K562 (cell line): ENCODE measurements at regions not wholly inside any gene's neighbourhood (a gene's known extent, or its start where the extent isn't known, plus 50 kb on each side); places are given as distances from the start of the nearest gene placed in this dataset.
"Not testable (repeated sequence)": the region's sequence is repeated elsewhere in the genome, so short reads cannot be mapped to it uniquely, and the experiment has no call there.

Experiments
- ATAC-seq: fragments of 200-7000 bp; cut with Tn5 transposase; 3 replicates; pipeline ENCODE4 v1.9.1; 2020; ENCODE audit warnings: moderate library complexity
- BruUV-seq: library from RNA; stranded (reverse); fragments of 400-500 nt; replicated peaks from 2 replicates; lab custom pipeline; 2021; lab: Mats Ljungman, UMichigan
- CTCF ChIA-PET: fragments of 300-600 bp; formaldehyde crosslinking; extraction: SDS; loops from one replicate; lab custom pipeline; 2021; ENCODE audit warnings: low intra/inter-chr PET ratio; lab: Yijun Ruan, JAX
- POLR2A ChIA-PET: fragments of 300-600, 350-650 bp; sonication (Branson Sonifier 250); formaldehyde crosslinking; extraction: SDS; loops from one replicate; lab custom pipeline; 2021; ENCODE audit warnings: antibody characterized with exemption, inconsistent platforms; lab: Yijun Ruan, JAX
- DNase-seq, 4 experiments: peaks; one replicate each; pipeline versions ENCODE4 v3.0.0 to v3.0.0-alpha.2; 2011 to 2018; ENCODE audit warnings: low spot score in 3 of 4, mixed read lengths in 3 of 4; ENCODE audit errors: extremely low read depth in 1 of 4
- FAIRE-seq: peaks from 2 replicates; lab custom pipeline; 2011; peaks lifted over from hg19 to GRCh38; lab: Jason Lieb, UNC
- H2AFZ ChIP-seq: 2 replicates; pipeline ENCODE4 v1.6.0; 2011; ENCODE audit warnings: low read depth, low read length, control low read depth, inconsistent platforms
- H3K27ac ChIP-seq: fragments of 200-600 bp; 3 replicates; pipeline ENCODE4 v1.8.0; 2011; ENCODE audit warnings: low read depth, mild to moderate bottlenecking, control low read depth, inconsistent platforms, low read length, moderate library complexity, mixed read lengths; ENCODE audit errors: extremely low read depth
- H3K27me3 ChIP-seq, 2 experiments: fragments of 300-600 bp in 1 of 2; 2 replicates in 1 of 2; 3 replicates in 1 of 2; pipeline versions ENCODE4 v1.6.0 to v1.8.0; 2011; ENCODE audit warnings: inconsistent platforms in 2 of 2, low read length in 2 of 2, mild to moderate bottlenecking in 1 of 2, mixed read lengths in 1 of 2, moderate library complexity in 1 of 2; ENCODE audit not compliant: control insufficient read depth in 2 of 2, insufficient read depth in 2 of 2
- H3K36me3 ChIP-seq: fragments of 300-600 bp; 3 replicates; pipeline ENCODE4 v1.8.0; 2011; ENCODE audit warnings: mild to moderate bottlenecking, low read length, inconsistent platforms; ENCODE audit not compliant: control insufficient read depth, insufficient read depth
- H3K4me1 ChIP-seq, 2 experiments: fragments of 200-600 bp in 1 of 2; replicated peaks in 1 of 2; 2 replicates in 1 of 2; 3 replicates in 1 of 2; pipeline versions ENCODE4 v1.5.1 to v1.8.0; 2011; ENCODE audit warnings: inconsistent platforms in 2 of 2, low read length in 2 of 2, mild to moderate bottlenecking in 1 of 2, mixed read lengths in 1 of 2, moderate library complexity in 1 of 2; ENCODE audit not compliant: control insufficient read depth in 2 of 2, insufficient read depth in 2 of 2
- H3K4me2 ChIP-seq: 2 replicates; pipeline ENCODE4 v1.6.1; 2011; ENCODE audit warnings: low read length, control low read depth, inconsistent platforms, mixed read lengths; ENCODE audit not compliant: insufficient read depth
- H3K4me3 ChIP-seq: fragments of 200-600 bp; sonication (generic), shearing (Covaris generic); 2 replicates; pipeline ENCODE4 v1.5.1; 2016; ENCODE audit warnings: control low read depth, inconsistent platforms
- H3K79me2 ChIP-seq: fragments of 200-600 bp; 3 replicates; pipeline ENCODE4 v1.8.0; 2011; ENCODE audit warnings: low read length, inconsistent platforms; ENCODE audit not compliant: control insufficient read depth, insufficient read depth
- H3K9ac ChIP-seq, 2 experiments: 2 replicates each; pipeline versions ENCODE4 v1.6.0 to v1.6.1; 2011; ENCODE audit warnings: low read depth in 2 of 2, low read length in 2 of 2, control low read depth in 1 of 2, inconsistent platforms in 1 of 2, mild to moderate bottlenecking in 1 of 2, mixed read lengths in 1 of 2; ENCODE audit not compliant: insufficient read depth in 1 of 2
- H3K9me1 ChIP-seq: one replicate; pipeline ENCODE4 v1.6.0; 2011; ENCODE audit warnings: inconsistent platforms, mild to moderate bottlenecking, low read length, moderate library complexity; ENCODE audit not compliant: control insufficient read depth, insufficient read depth
- H3K9me3 ChIP-seq: replicated peaks from 2 replicates; pipeline ENCODE4 v1.5.1; 2011; ENCODE audit warnings: low read depth, low read length, inconsistent platforms; ENCODE audit not compliant: control insufficient read depth, insufficient read depth
- H4K20me1 ChIP-seq: replicated peaks from 2 replicates; pipeline ENCODE4 v1.6.1; 2011; ENCODE audit warnings: low read length, inconsistent platforms, mixed read lengths; ENCODE audit not compliant: control insufficient read depth, insufficient read depth
- ZNF551 ChIP-seq: fragments of 250-450 bp; sonication (Bioruptor Pico); IDR thresholded peaks from 2 replicates; pipeline ENCODE4 v1.5.0; 2021; ENCODE audit warnings: mild to moderate bottlenecking, moderate library complexity
- WGBS: fragments of 100-300 bp; shearing (Covaris generic); methylation state at CpG from one replicate; pipeline ENCODE4 v1.1.6; 2016; ENCODE audit warnings: low coverage, mixed read lengths; ENCODE audit not compliant: insufficient coverage; ENCODE audit errors: missing lambda C conversion rate; 5-methylcytosine and 5-hydroxymethylcytosine counted together
- in situ Hi-C: fragments of 300-500 bp; cut with MboI; formaldehyde crosslinking; loops from 4 replicates; pipeline ENCODE4 v1.15.0; 2018; ENCODE audit warnings: inconsistent platforms, mixed read lengths
- intact Hi-C: fragments of 100-400 bp; cut with micrococcal nuclease; formaldehyde crosslinking; loops from 2 replicates; pipeline ENCODE4 v1.14.2; 2022

DNA sequence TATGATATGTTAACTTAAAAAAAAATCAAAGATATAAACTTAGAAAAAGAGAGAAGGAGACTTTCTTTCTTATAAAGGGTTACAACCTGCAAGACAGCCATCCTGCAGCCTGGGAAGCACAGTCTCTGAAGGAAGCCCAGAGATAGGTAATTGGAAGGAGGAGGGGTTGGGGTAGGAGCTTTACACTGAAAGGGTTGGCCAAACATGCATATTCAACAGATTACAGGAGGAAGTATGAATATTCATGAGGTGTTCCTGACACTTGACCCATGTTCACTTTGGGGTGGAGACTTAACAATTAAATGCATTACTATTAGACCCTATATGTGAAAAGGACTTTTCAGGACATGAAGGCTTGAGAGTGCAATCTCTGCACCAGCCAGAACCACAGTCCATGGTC is 71.7 kb upstream of the CDH2 start:
- no peaks in the 10 kb centered on the region for H3K36me3 ChIP-seq
- no peaks in the 10 kb centered on the region for H3K27me3 ChIP-seq
- H4K20me1 ChIP-seq, result no peaks in the 10 kb centered on the region
- H3K27ac ChIP-seq, result no peak overlapping the region
- no peaks in the 10 kb centered on the region for H3K4me1 ChIP-seq
- intact Hi-C loops (no loop called here), in situ Hi-C loops (no loop called here)
- POLR2A ChIA-PET, result interaction anchor here (0.6 kb wide), 1 partner anchor 95 kb away, joined by 4 read pairs; no protein-coding TSS in a partner anchor
- no peak overlapping the region for H3K4me2 ChIP-seq
- no peak overlapping the region for H2AFZ ChIP-seq
- no peak overlapping the region for H3K9ac ChIP-seq
- FAIRE-seq, result no peak
- no peaks in the 10 kb centered on the region for H3K79me2 ChIP-seq
- no peak for TF ChIP-seq ZNF551 (CRISPR knock-in tag)
- ATAC-seq, result no peak
- no peaks in the 10 kb centered on the region for H3K9me1 ChIP-seq
- no peak overlapping the region for H3K4me3 ChIP-seq
- no peaks in the 10 kb centered on the region for H3K9me3 ChIP-seq
- CTCF ChIA-PET, result no interaction called here
- no peak for DNase-seq
- BruUV-seq, result no TSS peak

DNA sequence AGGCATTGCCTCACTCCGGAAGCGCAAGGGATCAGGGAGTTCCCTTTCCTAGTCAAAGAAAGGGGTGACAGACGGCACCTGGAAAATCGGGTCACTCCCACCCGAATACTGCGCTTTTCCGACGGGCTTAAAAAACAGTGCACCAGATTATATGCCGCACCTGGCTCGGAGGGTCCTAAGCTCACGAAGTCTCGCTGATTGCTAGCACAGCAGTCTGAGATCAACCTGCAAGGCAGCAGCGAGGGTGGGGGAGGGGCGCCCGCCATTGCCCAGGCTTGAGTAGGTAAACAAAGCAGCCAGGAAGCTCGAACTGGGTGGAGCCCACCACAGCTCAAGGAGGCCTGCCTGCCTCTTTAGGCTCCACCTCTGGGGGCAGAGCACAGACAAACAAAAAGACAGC is 63.7 kb upstream of the CDH2 start:
- FAIRE-seq, H4K20me1 ChIP-seq: not testable (repeated sequence)
- WGBS, result 6% methylated on average over 13 of the region's 16 CpGs

More for the DNA sequence above, 63.7 kb upstream of the CDH2 start:
- H3K4me2 ChIP-seq, H3K9me1 ChIP-seq, intact Hi-C loops, ATAC-seq, in situ Hi-C loops, H3K36me3 ChIP-seq, H3K9ac ChIP-seq, H3K79me2 ChIP-seq, H2AFZ ChIP-seq, H3K9me3 ChIP-seq, CTCF ChIA-PET, H3K4me1 ChIP-seq, POLR2A ChIA-PET, H3K27ac ChIP-seq, H3K27me3 ChIP-seq, BruUV-seq, H3K4me3 ChIP-seq, DNase-seq: not testable (repeated sequence)
